Fibroblast of skin of right quadriceps (primary cell): ENCODE measurements at regions not wholly inside any gene's neighbourhood (a gene's known extent, or its start where the extent isn't known, plus 50 kb on each side); places are given as distances from the start of the nearest gene placed in this dataset.

Experiments
- DNase-seq: peaks from one replicate; pipeline ENCODE4 v3.0.0-alpha.2; 2013

GRCh38 chr9:86756576-86757381 lies 190.5 kb downstream of the GAS1 start:
- DNase-seq, result no peak

- no peak for DNase-seq
These were observed 191.8 kb downstream of the GAS1 start for GRCh38 chr9:86755561-86755941.

DNA sequence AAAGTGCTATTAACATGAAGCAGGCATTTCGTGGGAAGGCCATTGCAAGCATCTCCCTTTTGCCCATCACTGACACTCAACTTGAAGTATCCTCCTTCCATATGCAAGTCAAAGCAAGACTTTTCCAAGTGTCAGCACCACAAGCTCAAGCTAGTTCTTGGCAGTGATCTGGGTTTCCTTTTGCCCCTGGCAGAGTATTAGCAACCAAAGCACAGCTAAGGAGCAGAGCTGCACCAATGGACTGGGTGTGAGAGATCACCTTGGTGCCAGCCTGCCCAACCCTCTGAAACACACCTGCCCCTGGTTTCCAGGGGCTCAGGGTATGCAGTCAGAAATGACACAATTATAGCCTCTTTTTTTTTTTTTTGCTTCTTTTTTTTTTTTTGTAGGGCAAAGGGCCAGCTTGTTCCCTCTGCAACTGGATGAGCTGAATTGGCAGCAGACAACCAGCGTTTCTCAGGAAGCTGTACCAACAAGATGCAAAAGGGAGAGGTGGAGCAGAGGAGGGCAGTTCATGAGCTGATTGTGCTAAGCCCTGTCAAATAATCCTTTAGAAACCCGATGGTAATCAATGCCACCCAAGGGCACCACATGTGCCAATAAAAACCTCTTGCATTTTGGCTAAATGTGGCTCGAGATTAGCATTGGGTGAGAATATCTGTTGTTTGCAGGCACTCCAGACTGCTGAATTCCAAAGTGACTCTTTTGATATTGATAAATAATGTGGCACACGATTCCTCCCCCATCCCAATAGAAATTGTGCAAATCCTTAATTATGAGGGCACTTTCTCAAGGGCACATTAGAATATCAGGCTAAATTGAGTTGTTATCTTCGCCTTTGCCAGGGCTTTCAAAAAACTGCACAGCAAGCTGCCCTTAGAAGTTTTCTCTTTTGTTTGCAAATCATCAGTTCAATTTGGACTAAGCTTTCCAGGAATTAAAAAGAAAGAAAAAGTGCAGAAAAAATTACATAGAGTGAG lies 192.4 kb downstream of the GAS1 start:
- no peak for DNase-seq

DNA sequence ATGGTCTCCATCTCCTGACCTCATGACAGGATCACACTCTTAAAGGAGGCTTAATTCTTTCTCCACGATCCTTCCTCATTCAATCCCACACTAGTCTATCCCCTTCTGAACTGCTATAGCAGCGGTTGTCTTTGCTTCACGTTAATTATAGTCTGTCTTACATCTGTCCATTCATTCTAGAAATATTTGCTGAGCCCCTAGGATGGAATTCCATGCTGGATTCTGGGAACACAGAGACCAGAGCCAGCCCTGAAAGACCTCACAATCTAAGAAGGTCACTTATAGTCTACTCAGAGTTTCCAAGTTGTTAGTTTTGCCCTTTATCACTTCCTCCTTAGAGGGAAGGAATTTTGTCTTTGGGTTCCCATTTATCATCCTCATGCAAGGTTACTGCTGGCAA lies 193.5 kb downstream of the GAS1 start:
- DNase-seq, result peak; percentile 52

- DNase-seq, result no peak
These were observed 194.6 kb downstream of the GAS1 start for GRCh38 chr9:86752733-86753132.

GRCh38 chr9:86751956-86752355 lies 195.3 kb downstream of the GAS1 start:
- DNase-seq, result no peak

GRCh38 chr9:86751207-86751606 lies 196.1 kb downstream of the GAS1 start:
- DNase-seq, result peak; percentile 22

DNA sequence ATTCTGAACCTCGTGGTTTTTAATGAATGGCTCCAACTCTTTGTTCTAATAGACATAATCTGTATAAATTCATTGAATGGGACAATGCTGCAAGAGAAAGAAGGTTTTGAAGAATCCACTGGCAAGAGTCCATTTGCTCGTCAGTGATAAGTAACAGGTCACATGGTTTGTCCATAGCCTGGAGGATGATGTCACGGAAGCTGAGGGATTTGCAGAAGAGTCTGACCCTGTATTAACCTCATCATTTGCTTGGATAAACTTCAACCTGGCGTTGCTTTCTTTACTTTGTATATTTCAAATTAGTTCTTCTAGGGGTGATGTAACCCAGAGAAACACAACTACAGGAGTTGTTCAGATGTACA lies 197.4 kb downstream of the GAS1 start:
- DNase-seq, result peak; percentile 84

- no peak for DNase-seq
These were observed 198.0 kb downstream of the GAS1 start for GRCh38 chr9:86749161-86749893.

DNA sequence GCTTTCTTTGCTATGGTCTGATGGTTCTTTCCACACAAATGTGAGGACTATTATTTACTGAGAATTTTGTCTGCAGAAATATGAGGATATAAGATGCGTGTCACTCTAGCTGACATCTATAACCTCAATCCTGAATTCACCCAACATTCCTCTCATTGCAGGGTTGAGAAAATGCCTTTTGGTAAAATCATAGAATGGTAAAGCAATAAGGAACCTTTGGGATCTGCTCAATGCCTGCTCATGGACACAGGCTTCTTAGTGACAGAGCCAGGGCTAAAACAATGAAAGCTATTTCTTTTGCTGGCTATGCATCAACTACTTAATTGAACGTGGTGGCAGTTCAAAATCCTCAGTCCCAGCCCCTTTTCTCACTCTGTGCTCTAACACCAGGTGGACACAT lies 199.6 kb downstream of the GAS1 start:
- peak; percentile 59 for DNase-seq

- DNase-seq, result peak; percentile 86
These were observed 205.7 kb downstream of the GAS1 start for GRCh38 chr9:86741311-86742208.

DNA sequence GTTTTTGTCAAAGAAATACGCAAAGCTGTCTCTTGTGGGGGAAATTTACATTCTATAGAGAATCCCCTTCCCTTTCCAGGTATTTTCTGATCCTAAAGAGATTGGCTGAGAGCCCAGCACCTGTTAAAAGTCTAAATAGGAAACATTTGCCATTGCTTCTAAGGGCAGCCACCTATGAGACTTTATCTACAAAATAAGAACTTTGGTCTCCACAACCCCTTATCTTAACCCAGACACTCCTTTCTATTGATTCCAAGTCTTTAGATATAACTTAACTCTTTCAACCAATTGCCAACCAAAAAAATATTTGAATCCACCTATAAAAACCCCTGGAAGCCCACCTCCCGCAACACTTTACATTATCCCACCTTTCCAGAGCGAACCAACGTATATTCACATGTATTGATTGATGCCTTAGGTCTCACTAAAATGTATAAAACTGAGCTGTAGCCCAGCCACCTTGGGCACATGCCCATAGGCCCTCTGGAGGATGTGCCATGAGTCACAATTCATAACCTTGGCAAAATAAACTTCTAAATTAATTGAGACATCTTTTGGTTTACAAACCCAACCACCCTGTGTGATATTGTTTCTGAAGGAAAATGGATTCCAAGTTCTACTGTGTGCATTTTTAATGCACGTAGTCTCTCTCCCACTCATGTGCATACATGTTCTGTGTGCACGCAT lies 211.4 kb downstream of the GAS1 start:
- no peak for DNase-seq

- peak; percentile 94 for DNase-seq
These were observed 212.5 kb downstream of the GAS1 start for GRCh38 chr9:86734771-86735170.

- no peak for DNase-seq
These were observed 213.4 kb downstream of the GAS1 start for GRCh38 chr9:86733929-86734328.

- DNase-seq, result peak; percentile 95
These were observed 214.7 kb downstream of the GAS1 start for GRCh38 chr9:86732514-86733171.

DNA sequence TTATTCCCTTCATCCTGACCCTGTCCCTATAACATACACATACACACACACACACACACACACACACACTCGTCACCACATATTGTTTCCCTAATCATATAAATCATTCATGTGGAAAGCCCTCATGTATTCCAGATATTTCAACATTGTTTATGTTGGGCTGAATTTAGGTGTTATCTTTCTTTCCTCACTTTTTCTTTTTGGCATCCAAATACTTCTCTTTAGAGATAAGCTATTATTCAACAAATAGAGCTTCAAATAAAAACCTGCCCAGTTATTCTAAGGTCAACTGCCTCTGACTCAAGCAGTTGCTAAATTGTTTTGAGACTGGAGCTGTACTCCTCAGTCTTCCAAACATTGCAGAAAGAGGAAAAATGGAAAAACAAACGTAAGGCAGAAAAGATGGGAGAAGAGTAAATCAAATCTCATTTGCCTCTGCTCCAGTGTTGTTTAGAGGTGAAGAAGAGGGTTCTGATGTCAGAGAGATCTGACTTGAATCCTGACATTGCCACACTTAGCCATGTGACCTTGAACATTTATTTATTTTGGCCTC lies 215.7 kb downstream of the GAS1 start:
- peak; percentile 67 for DNase-seq

- DNase-seq, result peak; percentile 28
These were observed 217.0 kb downstream of the GAS1 start for GRCh38 chr9:86730163-86730928.

GRCh38 chr9:86724529-86724928 lies 222.8 kb downstream of the GAS1 start:
- DNase-seq, result no peak

DNA sequence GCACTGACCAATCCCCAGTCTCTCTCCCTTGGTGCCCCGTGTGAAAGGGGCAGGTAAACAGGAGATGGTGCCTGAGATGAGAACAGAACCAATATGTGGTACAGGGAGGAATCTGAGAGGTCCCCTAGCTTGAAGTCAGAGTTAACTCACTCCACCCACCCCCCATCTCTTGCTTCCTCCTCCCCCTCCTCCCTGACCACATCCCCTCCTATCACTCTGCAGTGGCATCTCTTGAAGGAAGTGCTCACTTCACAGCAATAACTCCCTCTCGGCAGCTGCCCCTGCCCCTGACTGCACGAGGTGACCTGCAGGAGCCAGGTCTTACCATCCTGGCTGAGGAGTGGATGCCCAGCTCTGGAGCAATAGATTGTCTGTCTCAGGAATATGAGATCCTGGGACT lies 224.0 kb downstream of the GAS1 start:
- peak; percentile 51 for DNase-seq

DNA sequence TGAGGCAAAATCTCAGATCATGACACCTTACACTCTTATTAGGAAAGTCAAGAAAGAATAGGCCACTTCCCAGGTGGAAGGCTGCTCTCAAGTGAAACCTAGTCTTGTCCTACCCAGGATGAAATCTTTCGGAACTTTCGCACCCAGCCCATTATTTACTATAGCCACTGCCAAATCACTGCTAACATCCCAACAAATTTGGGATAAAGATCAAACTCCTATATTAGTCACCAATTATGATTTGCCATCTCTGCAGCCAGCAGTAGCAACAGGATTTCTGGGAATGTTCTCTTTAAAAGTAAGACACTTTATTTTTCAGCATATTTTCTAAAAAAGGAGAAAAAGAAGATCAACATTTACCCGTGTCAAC lies 224.6 kb downstream of the GAS1 start:
- DNase-seq, result peak; percentile 14
